Stimulated activated memory B cell treated with anti-CD40 and anti-IgM and Interleukin-4, amounts not matched to agents 10 μg/mL and 1 μg/mL and 100 μg/mL, for 72 hours (primary cell): ENCODE measurements at regions not wholly inside any gene's neighbourhood (a gene's known extent, or its start where the extent isn't known, plus 50 kb on each side); places are given as distances from the start of the nearest gene placed in this dataset.

Experiments
- ATAC-seq: fragments of 150-1000 bp; cut with Tn5 transposase; 2 replicates; pipeline ENCODE4 v1.10.0; 2021
- H3K27ac Mint-ChIP-seq: one replicate; pipeline ENCODE4 v1.8.0; 2022; ENCODE audit warnings: mild to moderate bottlenecking, mixed read lengths
- H3K27me3 Mint-ChIP-seq: one replicate; pipeline ENCODE4 v1.8.0; 2022; ENCODE audit warnings: mixed read lengths
- H3K36me3 Mint-ChIP-seq: one replicate; pipeline ENCODE4 v1.8.0; 2022; ENCODE audit warnings: mixed read lengths
- H3K4me1 Mint-ChIP-seq: one replicate; pipeline ENCODE4 v1.8.0; 2022; ENCODE audit warnings: mixed read lengths
- H3K4me3 Mint-ChIP-seq: one replicate; pipeline ENCODE4 v1.8.0; 2022; ENCODE audit warnings: mild to moderate bottlenecking, moderate library complexity, mixed read lengths
- H3K9me3 Mint-ChIP-seq: one replicate; pipeline ENCODE4 v1.8.0; 2022; ENCODE audit warnings: mixed read lengths

GRCh38 chr2:20919297-20919800, 96.4 kb upstream of the LDAH start:
- Mint-ChIP-seq H3K36me3 (no peaks in the 10 kb centered on the region), H3K4me3 (no peak overlapping the region), H3K4me1 (peaks cover 3% of the 10 kb centered on the region), H3K27ac (no peak overlapping the region), H3K27me3 (peaks cover 49% of the 10 kb centered on the region), H3K9me3 (no peaks in the 10 kb centered on the region)
- ATAC-seq, result no peak

- H3K27me3 Mint-ChIP-seq, result peaks cover 46% of the 10 kb centered on the region
- no peaks in the 10 kb centered on the region for H3K9me3 Mint-ChIP-seq
- no peak overlapping the region for H3K27ac Mint-ChIP-seq
Observed at GRCh38 chr2:20917719-20918572, 95.0 kb upstream of the LDAH start.

DNA sequence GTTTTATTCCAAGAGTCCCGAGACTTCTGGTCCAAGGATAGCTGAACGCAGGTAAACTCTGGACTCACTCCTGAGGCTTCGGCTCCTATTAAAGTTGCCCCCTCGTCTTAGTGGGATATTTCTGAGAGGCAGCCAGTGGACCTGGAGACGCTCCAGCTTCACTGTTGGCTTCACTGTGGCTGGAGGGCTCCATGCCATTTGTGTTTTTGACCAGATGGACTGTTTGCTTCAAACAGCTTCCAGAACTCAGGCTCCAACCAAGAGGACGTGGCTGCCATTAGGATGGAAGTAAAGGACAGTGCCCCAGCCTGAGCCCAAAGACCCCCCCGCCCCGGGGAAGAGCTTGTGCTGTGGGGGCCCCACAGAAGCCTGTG, 94.4 kb upstream of the LDAH start:
- Mint-ChIP-seq H3K27me3 (peaks cover 41% of the 10 kb centered on the region), H3K4me1 (peaks cover 12% of the 10 kb centered on the region), H3K27ac (no peak overlapping the region), H3K4me3 (no peak overlapping the region), H3K9me3 (no peaks in the 10 kb centered on the region), H3K36me3 (no peaks in the 10 kb centered on the region)
- no peak for ATAC-seq

More at GRCh38 chr2:20917719-20918572, 95.0 kb upstream of the LDAH start:
- no peak overlapping the region for H3K4me3 Mint-ChIP-seq
- no peak for ATAC-seq
- H3K4me1 Mint-ChIP-seq, result peaks cover 12% of the 10 kb centered on the region
- no peaks in the 10 kb centered on the region for H3K36me3 Mint-ChIP-seq

DNA sequence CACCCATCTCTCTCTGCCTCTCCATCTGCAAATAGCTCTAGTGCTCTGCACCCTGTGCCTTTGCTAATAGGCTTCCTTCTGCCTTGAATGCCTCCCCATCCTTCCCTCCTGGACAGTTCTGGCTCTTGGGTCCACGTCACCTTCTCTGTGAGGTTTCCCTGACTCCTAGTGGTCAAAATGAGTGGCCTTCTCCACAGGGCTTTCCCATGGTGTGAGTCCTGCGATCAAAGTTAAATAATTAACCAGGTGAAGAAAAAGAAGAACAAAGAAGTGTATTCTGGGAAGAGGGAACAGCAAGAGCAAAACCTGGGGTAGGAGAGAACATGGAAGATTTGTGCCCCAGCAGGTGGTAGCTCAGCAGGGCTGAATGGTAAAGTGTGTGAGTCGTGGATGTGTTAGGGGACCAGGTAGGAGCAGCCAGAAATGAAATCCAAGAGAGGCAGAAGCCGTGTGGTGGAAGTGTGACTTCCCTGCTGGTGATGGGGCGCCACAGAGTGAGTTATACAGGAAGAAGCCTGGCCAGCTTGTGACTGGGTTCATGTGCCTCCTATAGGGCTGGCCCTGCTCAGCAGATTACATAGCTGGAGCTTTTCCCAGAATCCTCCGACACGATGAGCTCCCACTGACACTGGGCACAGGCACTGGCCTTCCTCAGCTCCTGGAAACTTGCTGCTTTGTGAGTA, 93.8 kb upstream of the LDAH start:
- no peak overlapping the region for H3K4me3 Mint-ChIP-seq
- peaks cover 12% of the 10 kb centered on the region for H3K4me1 Mint-ChIP-seq
- H3K36me3 Mint-ChIP-seq, result no peaks in the 10 kb centered on the region
- no peak for ATAC-seq
- no peaks in the 10 kb centered on the region for H3K9me3 Mint-ChIP-seq
- H3K27ac Mint-ChIP-seq, result no peak overlapping the region
- peaks cover 41% of the 10 kb centered on the region for H3K27me3 Mint-ChIP-seq

DNA sequence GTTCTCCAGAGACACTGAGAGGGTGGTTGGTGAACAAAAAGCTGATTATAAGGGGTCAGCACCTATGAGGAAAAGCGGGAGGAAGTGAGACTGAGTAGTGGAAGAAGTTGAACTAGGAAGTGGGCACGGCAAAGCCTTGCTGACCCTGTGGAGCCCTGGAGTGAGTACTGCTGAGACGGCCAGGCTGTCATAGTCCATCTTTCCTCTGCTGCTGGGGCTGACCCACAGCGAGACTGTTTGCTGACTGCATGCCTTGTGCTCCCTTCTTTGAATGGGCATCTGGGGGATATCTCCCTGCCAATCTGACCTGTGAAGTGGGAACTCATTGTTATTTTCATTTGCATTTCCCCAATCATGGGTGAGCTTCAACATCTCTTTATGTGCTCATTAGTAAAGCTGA, 92.4 kb upstream of the LDAH start:
- Mint-ChIP-seq H3K4me3 (no peak overlapping the region), H3K9me3 (peaks cover 2% of the 10 kb centered on the region), H3K36me3 (no peaks in the 10 kb centered on the region), H3K27me3 (peaks cover 48% of the 10 kb centered on the region), H3K4me1 (peaks cover 12% of the 10 kb centered on the region), H3K27ac (no peak overlapping the region)
- no peak for ATAC-seq

GRCh38 chr2:20914771-20915170, 91.9 kb upstream of the LDAH start:
- ATAC-seq, result no peak
- H3K4me1 Mint-ChIP-seq, result peaks cover 12% of the 10 kb centered on the region
- peaks cover 2% of the 10 kb centered on the region for H3K9me3 Mint-ChIP-seq
- H3K27me3 Mint-ChIP-seq, result peaks cover 48% of the 10 kb centered on the region
- H3K36me3 Mint-ChIP-seq, result no peaks in the 10 kb centered on the region
- H3K27ac Mint-ChIP-seq, result no peak overlapping the region
- H3K4me3 Mint-ChIP-seq, result no peak overlapping the region

DNA sequence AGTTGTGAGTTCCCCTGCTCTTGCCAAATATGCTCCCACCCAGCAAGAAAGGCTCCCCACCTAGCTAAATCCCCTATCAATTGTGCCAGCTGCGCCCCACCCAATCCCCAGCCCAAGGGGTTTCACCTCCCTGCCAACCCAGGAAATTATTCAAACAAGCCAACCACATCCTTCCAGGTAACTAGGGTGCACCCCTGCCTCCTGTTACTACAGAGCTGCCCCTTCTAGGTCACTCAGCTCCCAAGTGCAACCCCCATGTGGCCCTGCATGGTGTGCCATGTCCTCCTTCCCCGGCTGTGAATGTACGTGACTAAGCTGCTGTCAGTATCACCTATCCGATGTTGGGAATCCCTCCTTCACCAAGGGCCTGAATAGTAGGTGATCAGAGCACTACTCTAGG, 91.2 kb upstream of the LDAH start:
- Mint-ChIP-seq H3K27ac (no peak overlapping the region), H3K4me1 (peaks cover 12% of the 10 kb centered on the region), H3K9me3 (peaks cover 2% of the 10 kb centered on the region), H3K27me3 (peaks cover 47% of the 10 kb centered on the region), H3K36me3 (no peaks in the 10 kb centered on the region), H3K4me3 (no peak overlapping the region)
- ATAC-seq, result no peak

- Mint-ChIP-seq H3K4me3 (no peak overlapping the region), H3K27me3 (peaks cover 47% of the 10 kb centered on the region), H3K9me3 (peaks cover 2% of the 10 kb centered on the region), H3K36me3 (no peaks in the 10 kb centered on the region), H3K4me1 (peaks cover 12% of the 10 kb centered on the region), H3K27ac (no peak overlapping the region)
- no peak for ATAC-seq
Observed at GRCh38 chr2:20913491-20913890, 90.6 kb upstream of the LDAH start.

DNA sequence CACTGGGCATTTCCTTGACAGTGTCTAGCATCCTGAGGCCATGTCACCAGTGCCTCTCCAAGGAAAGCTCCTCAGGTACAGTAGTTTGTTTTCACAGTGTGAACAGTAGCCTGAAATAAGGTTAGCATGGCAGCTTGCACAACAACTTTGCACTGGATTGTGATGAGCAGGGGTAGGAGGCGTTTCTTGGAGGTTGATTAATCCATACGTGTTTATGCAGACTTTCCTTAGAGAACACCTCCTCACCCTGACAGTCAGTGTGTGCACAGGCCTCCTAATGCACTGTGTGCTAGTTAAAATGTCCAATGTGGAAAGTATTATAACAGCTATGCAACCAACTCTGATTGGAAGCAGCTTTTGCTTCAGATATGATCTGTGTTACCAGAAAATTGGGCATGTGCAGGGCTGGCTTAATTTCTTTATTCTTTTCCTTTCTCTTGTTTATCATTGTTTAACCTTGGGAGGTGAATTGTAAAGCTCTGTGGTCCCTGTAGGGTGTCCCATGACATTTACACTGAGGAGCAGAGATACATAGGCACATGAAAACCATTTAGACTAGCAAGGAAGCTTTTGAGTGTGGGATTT, 77.2 kb upstream of the LDAH start:
- no peaks in the 10 kb centered on the region for H3K9me3 Mint-ChIP-seq
- H3K4me3 Mint-ChIP-seq, result no peak overlapping the region
- H3K36me3 Mint-ChIP-seq, result no peaks in the 10 kb centered on the region
- peaks cover 34% of the 10 kb centered on the region for H3K27me3 Mint-ChIP-seq
- no peak for ATAC-seq
- no peaks in the 10 kb centered on the region for H3K4me1 Mint-ChIP-seq
- H3K27ac Mint-ChIP-seq, result no peak overlapping the region

GRCh38 chr2:20897874-20898453, 75.1 kb upstream of the LDAH start:
- Mint-ChIP-seq H3K4me1 (no peaks in the 10 kb centered on the region), H3K27ac (no peak overlapping the region), H3K36me3 (no peaks in the 10 kb centered on the region), H3K4me3 (no peak overlapping the region), H3K9me3 (no peaks in the 10 kb centered on the region), H3K27me3 (peaks cover 39% of the 10 kb centered on the region)
- ATAC-seq, result no peak

DNA sequence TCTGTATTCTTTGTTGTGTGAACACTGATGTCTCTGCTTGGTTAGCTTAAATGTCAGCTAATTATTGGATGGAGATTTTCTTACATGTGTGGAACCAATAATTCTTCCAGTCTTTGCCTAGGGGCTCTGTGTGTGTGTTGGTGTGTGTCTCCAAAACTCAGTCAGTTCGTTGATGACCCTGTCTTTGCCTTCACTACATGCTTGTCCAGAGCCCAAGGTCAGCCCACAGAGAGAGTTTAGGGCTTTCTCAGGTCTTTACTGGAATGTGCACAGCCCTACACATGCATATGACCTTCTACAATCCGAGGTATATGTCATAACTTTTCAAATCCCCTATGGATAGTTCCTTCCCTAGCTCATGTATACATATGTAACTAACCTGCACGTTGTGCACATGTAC, 74.1 kb upstream of the LDAH start:
- ATAC-seq, result no peak
- Mint-ChIP-seq H3K27ac (no peak overlapping the region), H3K27me3 (peaks cover 47% of the 10 kb centered on the region)

DNA sequence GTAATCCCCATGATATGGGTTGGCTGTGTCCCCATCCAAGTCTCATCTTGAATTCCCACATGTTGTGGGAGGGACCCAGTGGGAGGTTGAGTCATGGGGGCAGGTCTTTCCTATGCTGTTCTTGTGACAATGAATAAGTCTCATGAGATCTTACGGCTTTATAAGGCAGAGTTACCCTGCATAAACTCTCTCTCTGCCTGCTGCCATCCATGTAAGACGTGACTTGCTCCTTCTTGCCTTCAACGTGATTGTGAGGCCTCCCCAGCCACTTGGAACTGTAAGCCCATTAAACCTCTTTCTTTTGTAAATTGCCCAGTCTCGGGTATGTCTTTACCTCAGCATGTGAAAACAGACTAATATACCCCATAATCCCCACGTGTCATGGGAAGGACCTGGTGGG, 61.9 kb upstream of the LDAH start:
- no peak overlapping the region for H3K4me3 Mint-ChIP-seq
- peaks cover 11% of the 10 kb centered on the region for H3K27me3 Mint-ChIP-seq
- no peak overlapping the region for H3K27ac Mint-ChIP-seq
- H3K9me3 Mint-ChIP-seq, result no peaks in the 10 kb centered on the region
- H3K36me3 Mint-ChIP-seq, result no peaks in the 10 kb centered on the region
- no peak for ATAC-seq
- H3K4me1 Mint-ChIP-seq, result no peaks in the 10 kb centered on the region

More for the DNA sequence above, 74.1 kb upstream of the LDAH start:
- Mint-ChIP-seq H3K36me3 (no peaks in the 10 kb centered on the region), H3K4me3 (no peak overlapping the region), H3K9me3 (no peaks in the 10 kb centered on the region), H3K4me1 (no peaks in the 10 kb centered on the region)

DNA sequence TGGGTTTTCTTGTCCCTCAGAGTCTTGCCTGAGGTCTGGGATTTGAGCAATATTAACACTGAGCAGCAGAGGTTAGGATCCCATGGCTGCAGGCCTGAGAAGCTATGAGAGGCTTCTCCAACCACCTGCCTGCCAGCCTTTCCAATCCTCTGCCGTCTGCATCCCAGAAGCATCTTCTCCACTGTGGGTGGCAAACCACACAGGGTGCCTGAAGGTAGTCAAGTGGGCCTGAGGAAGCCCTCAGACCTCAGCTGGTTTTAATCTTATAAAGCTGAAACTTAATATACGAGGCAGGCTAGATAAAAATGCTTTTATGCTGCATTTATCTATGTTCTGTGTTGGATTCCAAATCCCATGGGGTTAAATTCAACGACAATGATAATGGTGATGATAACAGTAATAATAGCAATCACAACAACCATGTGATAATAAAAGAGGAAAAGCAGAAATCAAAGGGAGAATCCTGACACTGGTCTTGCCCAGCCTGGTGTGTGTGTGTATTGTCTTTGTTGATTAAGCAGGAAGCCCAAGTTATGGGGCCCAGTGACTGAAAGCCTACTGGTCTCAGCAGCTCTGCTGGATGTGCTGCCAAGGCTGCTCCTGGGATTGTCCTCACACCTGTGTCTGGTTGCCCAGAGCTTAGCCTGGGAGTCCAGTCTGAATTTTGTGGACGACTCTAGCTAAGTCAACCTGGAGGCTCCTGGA, 59.7 kb upstream of the LDAH start:
- Mint-ChIP-seq H3K27ac (no peak overlapping the region), H3K36me3 (no peaks in the 10 kb centered on the region), H3K9me3 (no peaks in the 10 kb centered on the region), H3K4me3 (no peak overlapping the region), H3K4me1 (no peaks in the 10 kb centered on the region), H3K27me3 (peaks cover 11% of the 10 kb centered on the region)
- no peak for ATAC-seq

- H3K27ac Mint-ChIP-seq, result no peak overlapping the region
- H3K36me3 Mint-ChIP-seq, result no peaks in the 10 kb centered on the region
- ATAC-seq, result no peak
- peaks cover 11% of the 10 kb centered on the region for H3K27me3 Mint-ChIP-seq
- no peaks in the 10 kb centered on the region for H3K9me3 Mint-ChIP-seq
- no peaks in the 10 kb centered on the region for H3K4me1 Mint-ChIP-seq
- no peak overlapping the region for H3K4me3 Mint-ChIP-seq
Observed at GRCh38 chr2:20880221-20880771, 57.4 kb upstream of the LDAH start.
